ENCODE measurements at regions not wholly inside any gene's neighbourhood (a gene's known extent, or its start where the extent isn't known, plus 50 kb on each side); places are given as distances from the start of the nearest gene placed in this dataset.

- no peak for DNase-seq (ENCODE audit: low read depth in 2 of 2)
Measured at GRCh38 chr20:52652271-52652670, 319.9 kb upstream of the TSHZ2 start.

GRCh38 chr20:52649727-52650126 is 322.4 kb upstream of the TSHZ2 start:
- Histone ChIP-seq H3K9ac (ENCODE audit: insufficient read depth, low read length) (no peak overlapping the region), H3K79me2 (ENCODE audit: control insufficient read depth, insufficient read depth, low read length) (no peaks in the 10 kb centered on the region), H2AFZ (ENCODE audit: low read length) (no peak overlapping the region), H3K27ac (ENCODE audit: insufficient read depth, low read length) (no peak overlapping the region), H3K4me1 (ENCODE audit: control insufficient read depth, extremely low read depth, insufficient read depth, low read length) (no peaks in the 10 kb centered on the region), H3K36me3 (ENCODE audit: control insufficient read depth, insufficient read depth, low read length) (no peaks in the 10 kb centered on the region), H4K20me1 (ENCODE audit: control insufficient read depth, extremely low read depth, insufficient read depth, low read length) (no peaks in the 10 kb centered on the region), H3K4me3 (replicated peaks in 1 of 4; ENCODE audit: control extremely low read depth in 1 of 4, insufficient read depth in 1 of 4, low read depth in 3 of 4, low read length in 4 of 4) (no peak overlapping the region), H3K9me3 (ENCODE audit: control insufficient read depth, insufficient read depth, low read depth, low read length) (no peaks in the 10 kb centered on the region), H3K4me2 (ENCODE audit: extremely low read depth, insufficient read depth, low read length) (no peak overlapping the region), H3K27me3 (ENCODE audit: control insufficient read depth, insufficient read depth, low read length) (no peaks in the 10 kb centered on the region)
- TF ChIP-seq EZH2 (IDR thresholded peaks at IDR 0.05; ENCODE audit: low read length, missing control alignments) (no peak), CTCF (conservative IDR thresholded peaks at IDR 0.05 in 1 of 2, IDR thresholded peaks at IDR 0.05 in 1 of 2; ENCODE audit: low read depth in 1 of 2, low read length in 2 of 2) (no peak)
- DNase-seq (ENCODE audit: low read depth in 2 of 2): no peak

More at GRCh38 chr20:52652271-52652670, 319.9 kb upstream of the TSHZ2 start:
- Histone ChIP-seq H3K4me1 (ENCODE audit: control insufficient read depth, extremely low read depth, insufficient read depth, low read length) (no peaks in the 10 kb centered on the region), H3K27me3 (ENCODE audit: control insufficient read depth, insufficient read depth, low read length) (no peaks in the 10 kb centered on the region), H3K9ac (ENCODE audit: insufficient read depth, low read length) (no peak overlapping the region), H2AFZ (ENCODE audit: low read length) (no peak overlapping the region), H3K27ac (ENCODE audit: insufficient read depth, low read length) (no peak overlapping the region), H3K9me3 (ENCODE audit: control insufficient read depth, insufficient read depth, low read depth, low read length) (no peaks in the 10 kb centered on the region), H3K36me3 (ENCODE audit: control insufficient read depth, insufficient read depth, low read length) (no peaks in the 10 kb centered on the region), H3K4me2 (ENCODE audit: extremely low read depth, insufficient read depth, low read length) (no peak overlapping the region), H3K79me2 (ENCODE audit: control insufficient read depth, insufficient read depth, low read length) (no peaks in the 10 kb centered on the region), H3K4me3 (replicated peaks in 1 of 4; ENCODE audit: control extremely low read depth in 1 of 4, insufficient read depth in 1 of 4, low read depth in 3 of 4, low read length in 4 of 4) (no peak overlapping the region), H4K20me1 (ENCODE audit: control insufficient read depth, extremely low read depth, insufficient read depth, low read length) (no peaks in the 10 kb centered on the region)
- no peak for TF ChIP-seq CTCF (conservative IDR thresholded peaks at IDR 0.05 in 1 of 2, IDR thresholded peaks at IDR 0.05 in 1 of 2; ENCODE audit: low read depth in 1 of 2, low read length in 2 of 2)
- TF ChIP-seq EZH2 (IDR thresholded peaks at IDR 0.05; ENCODE audit: low read length, missing control alignments): no peak

- no peak overlapping the region for H3K27ac ChIP-seq (ENCODE audit: insufficient read depth, low read length)
- H3K79me2 ChIP-seq (ENCODE audit: control insufficient read depth, insufficient read depth, low read length): no peaks in the 10 kb centered on the region
- H3K27me3 ChIP-seq (ENCODE audit: control insufficient read depth, insufficient read depth, low read length): no peaks in the 10 kb centered on the region
- H3K4me1 ChIP-seq (ENCODE audit: control insufficient read depth, extremely low read depth, insufficient read depth, low read length): no peaks in the 10 kb centered on the region
- DNase-seq (ENCODE audit: low read depth in 2 of 2): no peak
- no peaks in the 10 kb centered on the region for H4K20me1 ChIP-seq (ENCODE audit: control insufficient read depth, extremely low read depth, insufficient read depth, low read length)
- no peak overlapping the region for H2AFZ ChIP-seq (ENCODE audit: low read length)
- no peak overlapping the region for H3K4me3 ChIP-seq (replicated peaks in 1 of 4; ENCODE audit: control extremely low read depth in 1 of 4, insufficient read depth in 1 of 4, low read depth in 3 of 4, low read length in 4 of 4)
- no peak overlapping the region for H3K4me2 ChIP-seq (ENCODE audit: extremely low read depth, insufficient read depth, low read length)
- H3K9me3 ChIP-seq (ENCODE audit: control insufficient read depth, insufficient read depth, low read depth, low read length): no peaks in the 10 kb centered on the region
- TF ChIP-seq EZH2 (IDR thresholded peaks at IDR 0.05; ENCODE audit: low read length, missing control alignments): no peak
- TF ChIP-seq CTCF (conservative IDR thresholded peaks at IDR 0.05 in 1 of 2, IDR thresholded peaks at IDR 0.05 in 1 of 2; ENCODE audit: low read depth in 1 of 2, low read length in 2 of 2): no peak
- no peak overlapping the region for H3K9ac ChIP-seq (ENCODE audit: insufficient read depth, low read length)
- no peaks in the 10 kb centered on the region for H3K36me3 ChIP-seq (ENCODE audit: control insufficient read depth, insufficient read depth, low read length)
Measured at GRCh38 chr20:52645822-52646221, 326.3 kb upstream of the TSHZ2 start.
